Activated CD8-positive, alpha-beta memory T cell treated with anti-CD3 and anti-CD28 coated beads, Interleukin-2, amount 50 U/mL, for 48 hours (primary cell): ENCODE measurements at regions not wholly inside any gene's neighbourhood (a gene's known extent, or its start where the extent isn't known, plus 50 kb on each side); places are given as distances from the start of the nearest gene placed in this dataset.
A peak's percentile ranks its signal among the peaks of the same experiment; 100 is the strongest.

Experiments
- DNase-seq: peaks from one replicate; pipeline ENCODE4 v3.0.0-alpha.2; 2020

DNA sequence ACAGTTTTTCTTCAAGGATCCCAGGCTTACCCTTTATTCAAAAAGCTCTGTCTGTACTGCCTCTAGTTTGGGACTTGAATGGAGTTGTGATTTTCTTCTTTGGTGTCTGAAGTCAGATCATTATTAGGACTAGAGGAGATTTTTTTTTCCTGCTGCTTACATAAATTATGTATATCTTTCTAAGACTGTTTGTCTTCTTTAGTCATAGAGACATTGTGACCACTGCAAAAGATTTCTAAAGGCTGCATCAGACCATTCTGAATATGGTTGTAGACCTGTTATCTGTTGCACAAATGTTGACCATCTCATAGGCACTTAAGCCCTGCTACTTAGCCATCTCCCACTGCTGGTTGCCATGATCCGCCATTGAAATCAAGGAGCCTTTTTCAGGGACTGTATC lies 238.5 kb upstream of the SMARCA2 start:
- DNase-seq, result no peak

DNA sequence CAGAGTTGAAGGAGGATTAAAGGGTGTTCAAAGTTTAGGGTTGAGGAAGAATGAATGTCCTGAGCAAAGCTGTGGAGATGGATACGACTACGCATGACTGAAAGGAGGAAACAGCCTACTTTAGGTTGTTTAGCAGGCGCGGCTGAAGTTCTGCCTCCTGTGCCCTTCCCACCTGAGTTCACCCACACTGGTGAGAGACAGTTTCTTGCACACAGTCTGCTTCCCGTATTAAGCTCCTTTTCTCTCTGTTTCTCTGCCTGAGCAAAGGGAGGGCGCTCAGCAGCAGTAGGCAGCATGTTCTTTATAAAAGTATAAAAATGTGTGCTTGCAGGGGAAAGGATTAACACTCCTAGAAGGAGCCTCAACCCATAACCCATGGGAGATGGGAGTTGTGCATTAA lies 224.0 kb upstream of the SMARCA2 start:
- DNase-seq, result no peak

DNA sequence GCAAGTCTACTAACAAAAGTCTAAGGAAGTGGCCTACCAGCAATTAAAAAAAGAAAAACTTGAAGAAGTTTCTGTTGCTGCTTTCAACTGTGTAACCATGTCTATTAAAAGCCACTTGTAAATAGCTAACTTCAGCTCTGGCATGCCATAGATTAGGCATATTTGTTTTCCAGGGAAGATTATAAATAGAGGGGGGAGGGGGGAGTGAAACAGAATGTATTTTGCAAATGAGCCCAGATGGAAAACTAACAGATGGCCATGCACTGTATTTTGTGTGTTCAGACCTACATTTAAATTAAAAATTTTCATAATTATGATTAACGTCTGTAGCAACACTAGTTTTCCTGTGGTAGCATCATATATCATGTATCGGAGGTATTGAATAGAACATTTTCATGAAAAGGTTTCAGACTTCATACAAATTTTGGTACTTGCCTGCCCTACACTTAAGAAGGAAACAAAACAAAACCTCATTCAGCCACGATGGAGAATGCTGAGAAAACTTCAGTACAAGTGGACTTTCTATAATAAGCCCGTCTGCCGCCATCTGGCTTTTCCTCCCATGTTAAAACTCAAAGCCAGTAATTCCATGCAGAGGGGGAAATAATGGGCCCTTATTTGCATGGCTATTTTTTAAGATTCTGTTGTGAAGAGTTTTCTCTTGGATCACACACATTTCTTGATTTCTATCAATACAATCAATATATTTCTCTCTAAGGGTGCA lies 220.4 kb upstream of the SMARCA2 start:
- DNase-seq, result no peak

DNA sequence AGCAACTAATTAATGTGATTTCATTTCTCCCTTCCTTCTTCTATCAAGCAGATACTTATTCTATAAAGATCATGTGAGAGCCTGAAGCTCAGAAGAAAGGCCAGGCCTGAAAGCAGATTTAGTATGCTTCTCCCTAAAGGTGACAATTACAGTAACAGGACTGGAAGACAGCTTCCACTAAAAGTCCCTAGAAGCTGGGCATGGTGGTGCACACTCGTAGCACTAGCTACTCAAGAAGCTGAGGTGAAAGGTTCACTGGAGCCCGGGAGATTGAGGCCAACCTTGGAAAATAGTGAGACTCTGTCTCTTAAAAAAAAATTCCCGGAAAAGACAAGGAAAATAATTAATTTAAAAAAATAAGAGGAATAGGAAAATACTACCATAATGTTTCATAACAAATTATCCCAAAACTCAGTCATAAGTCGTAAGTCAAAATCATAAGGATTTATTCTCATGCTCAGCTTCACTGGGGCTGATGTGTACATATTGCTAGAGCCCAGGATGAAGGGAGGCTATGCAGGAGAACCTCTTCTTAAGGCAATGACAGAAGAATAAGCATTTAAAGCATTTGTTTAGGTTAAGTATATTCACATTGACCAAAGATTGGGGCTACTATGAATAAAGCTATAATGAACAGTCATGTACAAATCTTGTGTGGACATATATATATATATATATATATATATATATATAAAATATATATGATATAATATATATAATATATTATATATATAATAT lies 210.8 kb upstream of the SMARCA2 start:
- DNase-seq, result no peak

DNA sequence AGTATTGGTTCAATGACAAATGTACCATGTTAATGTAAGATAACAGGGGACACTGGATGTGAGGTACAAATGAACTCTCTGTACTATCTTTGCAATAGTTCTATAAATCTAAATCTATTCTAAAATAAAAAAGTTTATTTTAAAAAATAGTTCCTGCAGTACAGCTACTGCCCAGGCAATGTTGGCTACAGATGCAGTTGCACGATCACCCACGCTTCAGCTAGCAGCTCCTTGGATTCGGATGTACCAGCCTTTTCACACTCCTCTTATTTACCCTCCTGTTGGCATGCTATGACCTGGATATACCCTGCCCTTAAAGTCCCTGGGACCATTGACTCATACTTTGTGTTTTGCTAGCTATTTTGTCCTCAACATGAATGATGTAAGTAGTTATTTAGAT lies 185.4 kb upstream of the SMARCA2 start:
- DNase-seq, result no peak

DNA sequence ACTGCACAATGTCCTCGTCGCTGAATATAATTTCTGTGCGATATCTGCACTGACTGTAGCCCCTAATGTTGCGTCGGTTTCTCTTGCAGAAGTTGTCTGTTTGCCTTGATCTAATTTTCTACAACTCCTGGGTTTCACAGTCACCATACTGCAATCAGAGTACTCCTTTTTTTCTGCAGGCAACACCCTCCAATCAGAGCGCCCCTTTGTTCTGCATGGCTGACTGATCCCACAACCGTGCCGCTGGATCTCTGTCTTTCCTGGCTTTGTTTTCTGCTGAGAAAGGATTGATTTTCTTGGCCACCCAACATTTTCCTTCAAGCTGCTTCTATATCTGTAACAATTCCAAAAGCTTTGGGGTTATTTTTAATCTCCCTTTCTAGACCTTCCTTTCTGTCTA lies 182.2 kb upstream of the SMARCA2 start:
- no peak for DNase-seq

DNA sequence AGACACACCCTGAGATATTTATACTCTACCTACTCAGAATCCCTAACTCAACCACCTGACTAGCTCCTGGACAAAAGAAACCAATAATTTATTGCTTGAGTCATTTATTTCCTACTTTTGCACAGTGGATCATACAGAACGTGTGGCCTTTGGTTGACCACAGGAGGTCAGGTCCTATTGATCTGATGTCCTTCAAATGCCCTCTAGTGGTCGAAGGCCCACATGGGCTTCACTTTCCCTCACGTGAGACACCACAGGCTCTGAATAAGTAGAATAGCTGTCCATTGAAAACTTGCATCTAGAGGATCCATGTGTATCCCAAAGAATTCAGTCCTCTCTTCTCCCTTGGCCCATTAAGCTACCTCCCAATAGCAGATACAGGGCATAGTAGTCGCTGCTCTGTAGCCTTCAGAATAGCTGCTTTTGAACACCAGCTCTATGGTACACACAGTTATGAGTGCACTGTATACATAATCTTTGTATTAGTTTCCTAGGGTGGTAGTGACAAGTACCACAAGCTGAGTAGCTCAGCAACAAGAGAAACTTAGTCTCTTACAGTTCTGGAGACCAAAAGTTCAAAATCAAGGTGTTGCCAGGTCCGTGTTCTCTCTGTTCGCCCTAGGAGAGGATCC lies 177.6 kb upstream of the SMARCA2 start:
- no peak for DNase-seq

DNA sequence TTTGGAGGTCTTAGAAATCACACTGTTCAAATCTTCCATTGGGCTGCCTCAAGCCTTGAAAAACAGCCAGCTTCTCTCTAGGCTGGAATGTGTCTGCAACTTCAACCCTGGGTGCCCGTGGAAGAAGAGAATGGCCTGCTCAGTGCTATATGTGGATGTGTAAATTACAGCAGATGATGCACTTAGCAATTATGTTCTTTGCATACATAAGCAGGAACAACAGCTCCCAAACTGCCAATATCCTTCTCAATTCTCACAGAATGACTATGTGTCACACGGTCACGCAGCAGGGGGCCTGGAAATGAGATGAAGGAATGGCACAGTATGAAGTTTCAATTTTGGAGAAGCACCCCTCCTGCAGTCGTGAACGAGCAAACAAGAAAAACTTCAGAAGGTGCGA lies 175.2 kb upstream of the SMARCA2 start:
- no peak for DNase-seq

DNA sequence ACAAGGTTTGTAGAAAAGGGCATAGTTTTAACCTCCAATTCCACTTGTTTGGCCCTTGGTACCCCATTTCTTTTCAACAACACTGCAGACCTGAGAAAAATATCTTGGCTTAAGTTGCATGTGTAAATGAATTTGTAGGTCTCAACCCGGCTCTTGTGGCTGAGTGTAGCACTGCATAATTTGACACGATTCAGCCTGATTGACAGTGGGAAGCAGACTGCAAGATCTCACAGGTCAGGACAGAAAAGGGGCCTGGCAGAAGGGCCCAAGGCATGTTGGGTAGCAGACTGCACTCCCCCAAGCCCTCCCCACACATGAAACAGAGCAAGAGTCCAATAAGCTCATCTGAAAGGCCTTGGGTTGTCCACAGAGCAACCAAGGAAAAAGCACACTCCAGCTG lies 169.7 kb upstream of the SMARCA2 start:
- DNase-seq, result no peak

DNA sequence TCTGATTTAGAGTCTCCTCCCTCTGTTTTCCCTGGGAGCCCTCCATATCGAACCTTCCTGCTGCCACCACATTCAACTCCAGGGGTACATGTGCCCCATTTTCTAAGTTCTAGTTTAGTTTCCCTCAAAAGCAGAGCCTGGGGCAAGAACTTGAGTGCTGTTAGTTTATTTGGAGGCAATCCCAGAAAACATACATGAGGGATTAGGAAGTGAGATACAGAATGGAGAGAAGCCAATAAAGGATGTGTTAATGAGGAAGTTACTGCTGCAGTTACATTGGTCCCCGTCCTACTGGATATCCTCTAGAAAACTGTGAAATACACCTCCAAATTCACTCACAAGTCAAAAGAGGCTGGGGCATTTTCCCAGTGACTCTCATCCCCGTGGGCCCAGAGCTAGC lies 159.4 kb upstream of the SMARCA2 start:
- DNase-seq, result no peak

DNA sequence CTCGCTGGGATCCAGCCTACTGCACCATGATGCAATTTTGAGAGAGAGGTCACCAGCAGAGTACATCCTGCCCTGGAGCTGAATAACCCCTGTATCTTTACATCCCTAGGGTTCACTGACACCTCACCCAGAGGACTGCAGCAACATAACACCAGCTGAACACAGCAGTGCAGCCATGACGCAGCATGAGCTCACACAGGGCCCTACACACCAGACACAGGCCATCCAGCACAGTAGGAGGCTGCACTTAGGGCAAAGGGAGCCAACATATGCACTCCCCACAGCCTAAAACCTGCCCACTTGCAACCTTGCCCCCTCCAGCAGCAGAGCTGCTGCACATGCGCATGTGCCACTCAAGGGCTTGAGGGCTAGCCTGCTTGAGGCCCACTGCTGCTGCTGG lies 157.3 kb upstream of the SMARCA2 start:
- DNase-seq, result no peak

DNA sequence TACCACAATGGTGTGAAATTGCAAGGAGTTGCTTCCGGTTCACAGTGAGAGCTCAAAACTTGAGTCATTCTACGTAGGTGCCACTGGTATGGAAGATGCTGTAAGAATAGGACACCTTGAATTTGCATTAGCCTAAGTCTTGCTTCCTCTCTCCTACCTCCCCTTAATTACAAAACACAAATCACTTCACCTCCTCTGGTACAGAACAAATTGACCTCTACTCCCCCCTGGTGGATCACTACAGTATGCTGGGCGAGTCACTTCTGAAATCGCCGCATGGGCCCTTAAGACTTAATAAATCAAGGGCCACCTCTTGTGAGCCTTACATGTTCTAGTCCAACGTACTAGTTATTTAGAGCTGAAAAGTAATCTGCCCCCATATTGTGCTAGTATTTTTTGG lies 145.3 kb upstream of the SMARCA2 start:
- no peak for DNase-seq

DNA sequence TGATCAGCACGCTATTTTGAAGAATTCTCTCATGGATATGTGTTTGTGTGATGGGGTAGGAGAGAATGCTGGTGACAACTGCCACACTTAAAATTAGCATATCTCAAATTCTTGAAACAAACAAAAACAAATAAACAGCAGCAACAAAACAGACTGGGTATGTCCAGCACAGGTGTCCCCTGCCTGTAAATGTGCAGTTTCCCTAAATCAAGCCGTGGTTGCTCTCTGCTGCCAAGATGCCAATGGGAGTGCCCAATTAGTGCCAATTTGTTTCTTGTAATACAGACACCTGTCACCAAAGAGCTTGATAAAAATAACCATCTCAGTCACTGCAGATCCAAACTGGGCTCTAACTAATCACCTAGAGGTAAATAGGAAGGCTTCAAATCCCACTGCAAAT lies 144.2 kb upstream of the SMARCA2 start:
- DNase-seq, result no peak

DNA sequence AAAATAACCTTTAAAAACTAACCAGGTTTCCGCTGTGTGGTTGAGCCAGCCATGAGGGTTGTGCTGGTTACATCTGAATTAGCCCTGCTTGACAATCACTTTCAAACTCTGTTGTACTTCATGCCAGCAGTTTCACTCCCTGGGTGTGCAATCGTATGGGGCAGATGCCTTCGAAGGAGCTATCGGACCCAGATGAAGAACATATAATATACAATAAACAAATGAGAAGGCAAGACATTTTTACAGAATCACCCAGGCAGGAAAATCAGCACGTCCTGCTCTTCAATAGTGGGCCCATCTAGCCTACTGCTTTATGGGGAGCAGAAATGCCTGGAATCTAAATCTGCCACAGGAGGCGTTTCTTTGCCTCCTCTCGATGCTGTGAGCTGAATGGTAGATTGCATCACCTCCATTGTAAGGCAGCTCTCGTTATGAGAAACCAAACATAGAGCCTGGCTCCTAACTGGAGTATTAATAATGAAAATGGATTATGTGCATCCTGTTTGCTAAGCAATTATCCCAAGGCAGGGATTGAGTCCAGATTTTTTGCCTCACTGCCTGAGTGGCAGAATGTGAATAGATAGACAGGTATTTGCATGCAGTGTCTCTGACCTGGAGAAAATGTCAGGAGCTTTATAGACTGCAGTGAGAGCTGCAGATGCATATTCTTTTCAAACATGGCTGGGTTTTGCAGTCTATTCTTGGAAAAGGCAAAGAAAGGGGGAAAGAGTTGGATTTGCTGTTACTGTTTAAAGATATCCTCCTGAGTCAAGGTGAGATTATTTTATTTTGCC lies 143.3 kb upstream of the SMARCA2 start:
- no peak for DNase-seq

DNA sequence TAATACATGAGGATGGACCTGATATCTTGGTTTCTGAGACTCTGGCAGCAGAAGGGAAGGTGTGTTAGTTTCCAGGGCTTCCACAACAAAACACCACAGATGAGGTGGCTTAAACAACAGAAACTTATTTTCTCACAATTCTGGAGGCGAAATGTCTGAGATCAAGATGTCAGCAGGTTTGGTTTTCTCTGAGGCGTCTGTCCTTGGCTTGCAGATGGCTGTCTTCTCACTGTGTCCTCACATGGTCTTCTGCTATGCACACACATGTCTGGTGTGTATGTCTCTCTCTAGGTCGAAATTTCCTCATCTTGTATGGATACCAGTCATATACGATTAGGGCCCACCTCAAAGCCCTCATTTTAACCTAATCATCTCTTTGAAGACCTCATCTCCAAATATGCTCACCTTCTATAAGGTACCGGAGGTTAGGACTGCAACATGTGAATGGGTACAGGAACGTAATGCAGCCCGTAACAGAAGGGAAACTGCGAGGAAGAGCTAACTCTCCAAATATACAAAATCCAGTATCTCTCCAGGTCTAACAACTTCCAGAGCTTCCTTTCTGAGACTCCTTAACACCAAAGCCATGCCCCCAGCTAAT lies 139.8 kb upstream of the SMARCA2 start:
- no peak for DNase-seq

DNA sequence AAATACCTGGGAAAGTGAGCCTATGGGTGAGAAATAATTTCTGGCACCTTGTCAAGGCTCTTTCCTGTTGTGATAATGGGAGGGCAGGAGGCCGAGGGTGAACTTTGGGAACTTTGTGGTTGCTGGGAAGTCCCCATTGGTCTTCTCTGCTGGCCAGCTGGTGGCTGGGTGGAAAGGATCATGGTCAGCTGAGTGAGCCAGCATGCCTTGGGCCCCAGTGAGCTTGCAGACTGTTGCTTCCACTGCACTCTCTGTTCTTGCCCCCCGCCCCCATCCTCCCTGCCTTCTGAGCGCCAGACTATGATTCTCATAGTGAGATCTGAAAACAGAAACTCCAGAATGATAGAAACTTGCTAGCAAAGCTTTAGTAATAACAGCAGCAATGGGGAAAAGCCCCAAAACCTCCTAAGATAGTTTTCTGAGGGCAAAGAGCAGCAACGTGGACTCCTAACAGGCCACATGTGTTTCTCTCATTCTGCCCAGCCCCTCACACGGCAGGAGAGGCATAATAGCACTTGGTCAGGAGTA lies 139.2 kb upstream of the SMARCA2 start:
- peak; percentile 80 for DNase-seq

DNA sequence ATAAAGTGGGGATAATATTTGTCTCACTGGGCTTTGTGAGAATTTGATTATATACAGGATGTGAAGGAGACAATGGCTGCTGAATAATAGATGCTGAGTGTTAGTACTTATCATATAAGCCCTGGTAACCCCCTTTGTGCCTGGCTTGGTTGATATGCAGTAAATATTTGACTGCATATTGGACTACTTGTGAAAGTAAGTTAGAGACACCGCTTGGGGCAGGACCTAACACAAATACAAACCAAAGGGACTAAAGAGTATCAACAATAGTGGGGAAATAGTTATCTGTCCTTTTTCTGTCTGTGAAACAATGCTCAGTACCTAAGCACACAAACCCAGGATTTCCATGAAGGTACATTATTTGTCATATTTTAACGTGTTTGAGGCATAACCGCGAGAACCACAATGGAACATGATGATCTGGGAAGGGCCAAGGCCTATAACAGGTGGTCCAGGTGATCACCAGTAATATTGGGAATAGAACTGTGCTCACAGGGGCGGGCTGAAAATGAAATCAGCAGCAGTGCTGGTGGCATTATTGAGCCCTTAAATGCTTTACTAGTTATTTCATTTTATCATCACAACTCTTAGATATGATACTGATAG lies 138.2 kb upstream of the SMARCA2 start:
- DNase-seq, result no peak

DNA sequence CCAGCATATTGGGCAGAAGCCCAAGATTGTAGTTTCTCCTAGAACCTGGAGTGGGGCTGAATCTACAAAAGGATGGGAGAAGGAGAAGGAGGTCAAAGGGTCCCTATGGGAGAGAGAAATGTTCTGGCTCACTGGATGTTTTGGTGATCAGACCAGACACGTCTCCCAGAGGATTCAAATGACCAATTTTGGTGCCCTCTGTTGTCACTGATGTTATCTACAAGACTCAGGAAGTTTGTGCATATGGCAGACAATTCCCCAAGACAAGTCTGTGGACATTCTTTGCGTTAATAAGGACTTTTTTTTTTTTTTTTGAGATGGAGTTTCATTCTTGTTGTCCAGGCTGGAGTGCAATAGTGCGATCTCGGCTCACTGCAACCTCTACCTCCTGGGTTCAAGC lies 137.2 kb upstream of the SMARCA2 start:
- no peak for DNase-seq

DNA sequence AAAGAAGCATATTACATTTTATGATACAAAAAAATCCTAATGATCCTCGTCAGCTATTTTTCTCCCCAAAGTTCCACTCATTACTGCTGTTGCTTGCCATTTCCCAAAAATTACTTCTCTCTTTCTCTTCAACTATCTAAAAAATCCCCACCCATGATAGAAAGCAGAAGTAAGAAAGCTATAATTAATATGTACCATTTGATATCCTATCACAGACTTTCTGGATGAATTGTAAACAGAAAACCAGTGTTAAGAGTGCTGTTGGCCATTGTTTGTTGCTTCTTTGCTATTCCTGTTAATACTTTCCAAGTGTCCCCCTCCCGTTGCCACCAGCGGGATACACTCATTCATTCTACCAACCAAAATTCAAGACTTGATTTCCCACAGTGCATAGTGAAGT lies 136.3 kb upstream of the SMARCA2 start:
- DNase-seq, result no peak

DNA sequence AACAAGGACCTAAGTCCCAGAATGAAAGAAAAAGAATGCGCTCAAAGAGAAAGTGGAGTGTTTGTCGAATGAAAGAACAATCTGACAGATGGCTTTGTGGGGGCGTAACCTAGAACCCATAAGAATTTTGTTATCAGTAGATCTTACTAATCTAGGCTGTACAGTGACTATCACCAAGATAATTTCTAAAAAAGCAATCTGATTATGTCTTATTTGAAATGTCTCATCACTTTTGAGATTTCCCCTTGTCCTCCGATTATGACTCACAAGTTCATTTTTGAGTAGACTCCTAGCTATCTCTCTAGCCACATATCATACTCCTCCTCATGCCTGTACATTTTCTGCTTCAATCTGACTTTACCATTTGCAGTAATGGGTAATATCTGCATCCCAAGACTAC lies 135.6 kb upstream of the SMARCA2 start:
- DNase-seq, result no peak

DNA sequence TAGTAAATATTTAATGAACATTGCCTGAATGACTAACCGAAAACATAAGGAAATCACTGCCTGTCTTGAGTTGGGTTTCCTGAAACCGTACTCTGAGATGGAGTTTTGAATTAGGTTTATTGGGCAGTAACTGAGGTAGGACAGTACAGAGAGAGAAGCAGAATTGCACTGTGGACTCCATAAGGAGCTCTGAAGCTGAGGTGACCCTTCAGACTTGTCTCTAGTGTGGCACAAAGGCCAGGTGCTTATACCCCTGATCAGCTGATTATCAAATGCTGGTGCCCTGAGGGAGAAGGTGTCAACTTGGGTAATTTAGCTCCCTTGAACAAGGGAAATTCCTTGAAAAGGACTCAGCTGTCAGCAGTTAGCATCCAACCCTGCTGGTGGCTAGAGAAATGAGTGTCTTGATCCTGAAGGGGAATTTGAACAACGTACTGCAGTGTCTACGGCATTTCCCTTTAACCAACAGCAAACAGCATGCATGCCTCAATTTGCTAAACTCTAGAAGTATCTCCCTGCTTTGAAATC lies 135.0 kb upstream of the SMARCA2 start:
- no peak for DNase-seq

DNA sequence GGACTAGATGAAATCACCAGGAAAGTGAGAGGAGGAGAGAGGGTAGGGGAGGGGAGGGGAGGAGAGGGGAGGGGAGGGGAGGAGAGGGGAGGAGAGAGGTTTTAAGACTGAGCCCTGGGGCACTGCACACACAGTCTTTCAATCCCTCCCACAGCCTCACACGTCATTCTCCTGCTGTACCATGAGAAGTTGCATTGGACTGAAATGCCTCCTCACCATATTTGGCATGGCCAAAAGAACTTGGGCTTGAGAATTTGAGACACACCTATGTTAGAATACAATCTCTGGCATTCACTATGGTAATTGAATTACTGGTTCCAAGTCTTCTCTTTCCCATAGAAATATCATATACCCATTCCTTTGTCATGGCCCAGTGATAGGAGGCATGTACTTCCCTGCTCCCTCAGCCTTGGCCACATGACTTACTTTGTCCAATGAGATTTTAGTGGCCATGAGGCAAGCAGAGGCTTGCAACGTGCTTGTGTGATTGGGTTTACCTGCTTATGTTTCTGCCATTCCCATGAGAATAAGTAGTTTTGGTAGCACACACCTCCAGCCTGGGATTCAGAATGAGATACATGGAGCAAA lies 133.3 kb upstream of the SMARCA2 start:
- no peak for DNase-seq
